D721Med (cell line): ENCODE measurements at regions not wholly inside any gene's neighbourhood (a gene's known extent, or its start where the extent isn't known, plus 50 kb on each side); places are given as distances from the start of the nearest gene placed in this dataset.
"Not testable (repeated sequence)": the region's sequence is repeated elsewhere in the genome, so short reads cannot be mapped to it uniquely, and the experiment has no call there.

Experiments used
- DNase-seq: peaks from one replicate; pipeline ENCODE4 v3.0.0; 2011; ENCODE audit warnings: low spot score; ENCODE audit not compliant: insufficient read length
- FAIRE-seq: peaks from 2 replicates; lab custom pipeline; 2011; peaks lifted over from hg19 to GRCh38; lab: Jason Lieb, UNC
- CTCF ChIP-seq: IDR thresholded peaks from 2 replicates; pipeline ENCODE4 v1.5.1; 2012; ENCODE audit warnings: mild to moderate bottlenecking, control low read depth; ENCODE audit not compliant: insufficient read depth; ENCODE audit errors: missing control alignments

DNA sequence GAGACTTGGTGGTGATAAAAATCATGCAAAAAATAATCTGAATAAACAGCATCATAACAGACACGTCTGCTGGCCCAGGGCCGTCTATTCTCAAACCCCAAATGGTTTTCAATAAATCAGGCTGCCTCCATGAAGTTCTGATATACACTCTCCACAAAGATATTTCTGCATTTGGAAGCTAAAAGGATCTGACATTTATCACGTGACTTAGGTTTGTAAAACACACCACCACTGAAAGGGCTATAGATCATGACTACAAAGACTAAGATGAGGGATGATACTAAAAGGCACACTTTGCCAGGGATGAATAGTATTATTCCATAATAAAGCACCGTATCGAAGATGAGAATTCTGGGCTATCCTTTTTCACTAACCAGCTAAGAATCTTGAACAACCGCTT is 67.6 kb upstream of the ADAMTS18 start:
- TF ChIP-seq CTCF, result no peak
- DNase-seq (no peak), FAIRE-seq (no peak)

DNA sequence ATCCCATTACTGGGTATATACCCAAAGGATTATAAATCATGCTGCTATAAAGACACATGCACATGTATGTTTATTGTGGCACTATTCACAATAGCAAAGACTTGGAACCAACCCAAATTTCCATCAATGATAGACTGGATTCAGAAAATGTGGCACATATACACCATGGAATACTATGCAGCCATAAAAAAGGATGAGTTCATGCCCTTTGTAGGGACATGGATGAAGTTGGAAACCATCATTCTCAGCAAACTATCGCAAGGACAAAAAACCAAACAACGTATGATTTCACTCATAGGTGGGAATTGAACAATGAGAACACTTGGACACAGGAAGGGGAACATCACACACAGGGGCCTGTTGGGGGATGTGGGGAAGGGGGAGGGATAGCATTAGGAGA is 71.7 kb upstream of the ADAMTS18 start:
- DNase-seq, FAIRE-seq: not testable (repeated sequence)

DNA sequence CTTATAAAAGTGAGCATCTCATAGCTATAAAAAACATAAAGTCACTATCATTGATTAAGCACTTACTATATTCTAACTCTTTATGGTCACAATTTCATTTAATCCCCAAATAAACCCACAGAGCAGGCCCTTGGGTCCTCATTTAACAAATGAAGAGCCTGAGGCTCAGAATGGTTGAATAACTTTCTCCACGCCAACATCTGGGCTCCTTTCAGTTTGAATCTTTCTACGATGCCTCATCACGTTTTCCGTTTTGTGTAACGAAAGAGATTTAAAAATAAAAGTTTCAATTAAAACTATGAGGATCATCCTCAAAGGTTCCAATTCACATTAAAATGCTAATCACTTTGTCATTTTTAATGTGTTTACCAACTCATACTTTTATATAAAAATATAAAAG is 74.2 kb upstream of the ADAMTS18 start:
- TF ChIP-seq CTCF, result no peak
- DNase-seq, result no peak
- FAIRE-seq, result no peak

GRCh38 chr16:77509796-77510195 is 75.0 kb upstream of the ADAMTS18 start:
- DNase-seq, result no peak
- TF ChIP-seq CTCF, result no peak
- no peak for FAIRE-seq

- FAIRE-seq, result no peak
- no peak for TF ChIP-seq CTCF
- no peak for DNase-seq
Observed at GRCh38 chr16:77511053-77511452, 76.2 kb upstream of the ADAMTS18 start.

GRCh38 chr16:77514500-77515220 is 79.8 kb upstream of the ADAMTS18 start:
- no peak for DNase-seq
- no peak for TF ChIP-seq CTCF
- no peak for FAIRE-seq

GRCh38 chr16:77525226-77525625 is 90.4 kb upstream of the ADAMTS18 start:
- not testable (repeated sequence) for FAIRE-seq, DNase-seq

DNA sequence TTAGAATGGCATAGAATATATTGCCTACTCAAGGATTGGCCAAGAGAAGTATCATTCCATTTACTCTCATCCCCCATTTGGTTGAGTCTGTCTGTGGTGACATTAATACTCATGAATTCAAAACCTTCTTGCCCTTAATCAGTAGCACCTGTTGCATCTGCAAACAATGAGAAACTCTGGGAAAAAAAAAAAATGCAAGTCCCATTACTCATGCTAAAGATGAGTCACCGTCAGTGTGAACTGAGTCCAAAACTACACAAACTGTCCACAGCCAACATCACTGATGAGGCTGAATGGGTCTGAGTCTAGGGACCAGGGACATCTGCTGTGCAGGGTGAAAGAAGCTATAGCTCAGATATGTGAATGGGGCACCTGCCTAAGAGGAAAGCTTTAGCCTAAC is 96.9 kb upstream of the ADAMTS18 start:
- no peak for DNase-seq
- FAIRE-seq, result no peak
- TF ChIP-seq CTCF, result no peak
